ENCODE measurements at regions not wholly inside any gene's neighbourhood (a gene's known extent, or its start where the extent isn't known, plus 50 kb on each side); places are given as distances from the start of the nearest gene placed in this dataset.

- TF ChIP-seq EP300 (IDR thresholded peaks at IDR 0.05): no peak
- TF ChIP-seq POLR2A (IDR thresholded peaks at IDR 0.05): no peak
- TF ChIP-seq, protein P1, sequence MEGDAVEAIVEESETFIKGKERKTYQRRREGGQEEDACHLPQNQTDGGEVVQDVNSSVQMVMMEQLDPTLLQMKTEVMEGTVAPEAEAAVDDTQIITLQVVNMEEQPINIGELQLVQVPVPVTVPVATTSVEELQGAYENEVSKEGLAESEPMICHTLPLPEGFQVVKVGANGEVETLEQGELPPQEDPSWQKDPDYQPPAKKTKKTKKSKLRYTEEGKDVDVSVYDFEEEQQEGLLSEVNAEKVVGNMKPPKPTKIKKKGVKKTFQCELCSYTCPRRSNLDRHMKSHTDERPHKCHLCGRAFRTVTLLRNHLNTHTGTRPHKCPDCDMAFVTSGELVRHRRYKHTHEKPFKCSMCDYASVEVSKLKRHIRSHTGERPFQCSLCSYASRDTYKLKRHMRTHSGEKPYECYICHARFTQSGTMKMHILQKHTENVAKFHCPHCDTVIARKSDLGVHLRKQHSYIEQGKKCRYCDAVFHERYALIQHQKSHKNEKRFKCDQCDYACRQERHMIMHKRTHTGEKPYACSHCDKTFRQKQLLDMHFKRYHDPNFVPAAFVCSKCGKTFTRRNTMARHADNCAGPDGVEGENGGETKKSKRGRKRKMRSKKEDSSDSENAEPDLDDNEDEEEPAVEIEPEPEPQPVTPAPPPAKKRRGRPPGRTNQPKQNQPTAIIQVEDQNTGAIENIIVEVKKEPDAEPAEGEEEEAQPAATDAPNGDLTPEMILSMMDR (IDR thresholded peaks at IDR 0.05): no peak
- Histone ChIP-seq H3K9me3 (no peaks in the 10 kb centered on the region), H3K27me3 (no peaks in the 10 kb centered on the region), H3K36me3 (no peaks in the 10 kb centered on the region), H3K4me3 (no peak overlapping the region), H3K4me1 (ENCODE audit: insufficient read depth) (no peaks in the 10 kb centered on the region), H3K27ac (no peak overlapping the region)
- intact Hi-C loops (cut with DNase I): no loop called here
- WGBS, 3 donors: 83 to 93% (median 92%) methylated on average over 3 of the region's 3 CpGs
- DNase-seq: no peak
Measured at GRCh38 chr2:128593518-128593878, 274.8 kb upstream of the HS6ST1 start.

DNA sequence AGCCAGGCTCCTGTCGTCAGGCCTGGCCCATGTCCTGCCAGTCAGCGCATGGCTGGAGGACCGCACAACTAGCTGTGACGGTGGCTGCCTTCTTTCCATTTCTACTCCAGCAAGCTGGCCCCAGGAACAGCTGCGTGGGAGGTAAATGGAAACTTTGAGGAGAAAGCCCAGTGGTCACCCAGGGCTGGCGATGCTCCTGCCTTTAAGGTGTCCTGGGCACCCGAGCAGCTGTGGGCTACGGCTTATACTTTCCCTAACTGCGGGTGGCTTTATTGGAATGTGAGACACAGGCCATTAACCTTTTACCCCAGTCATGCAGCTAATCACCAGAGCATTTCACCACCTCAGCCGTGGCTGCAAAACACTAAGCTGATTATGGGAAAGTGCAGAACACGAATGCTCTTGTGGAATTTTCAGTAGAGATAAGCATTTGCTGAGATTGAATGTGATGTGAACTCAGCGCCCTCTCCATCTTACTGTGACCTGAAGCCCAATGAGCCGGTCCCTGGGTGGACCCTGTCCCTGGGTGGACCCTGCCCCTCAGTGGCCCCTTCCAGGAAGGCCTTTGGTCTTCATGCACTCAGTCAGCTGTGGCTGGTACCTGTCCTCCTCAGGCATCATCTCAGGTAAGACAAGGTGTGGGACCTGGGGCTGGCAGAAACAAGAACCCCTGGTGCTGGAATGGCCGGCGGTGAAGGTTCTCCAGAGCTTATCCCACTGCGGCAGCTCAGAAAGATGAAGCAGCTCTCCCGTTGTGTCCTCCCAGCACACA lies 275.4 kb upstream of the HS6ST1 start:
- Histone ChIP-seq H3K36me3 (no peaks in the 10 kb centered on the region), H3K4me1 (ENCODE audit: insufficient read depth) (no peaks in the 10 kb centered on the region), H3K4me3 (no peak overlapping the region), H3K27me3 (no peaks in the 10 kb centered on the region), H3K27ac (no peak overlapping the region), H3K9me3 (no peaks in the 10 kb centered on the region)
- DNase-seq: peak in 1 of 5 donors; percentile 21
- TF ChIP-seq POLR2A (IDR thresholded peaks at IDR 0.05) (no peak), EP300 (IDR thresholded peaks at IDR 0.05) (no peak)
- TF ChIP-seq, protein P1 (IDR thresholded peaks at IDR 0.05): no peak
- WGBS, 3 donors: 90 to 91% (median 91%) methylated on average over 17 of the region's 17 CpGs
- intact Hi-C loops (cut with DNase I): no loop called here

GRCh38 chr2:128594651-128594910 lies 275.9 kb upstream of the HS6ST1 start:
- peak in 1 of 5 donors; percentile 8 for DNase-seq
- Histone ChIP-seq H3K27ac (no peak overlapping the region), H3K4me1 (ENCODE audit: insufficient read depth) (no peaks in the 10 kb centered on the region), H3K9me3 (no peaks in the 10 kb centered on the region), H3K27me3 (no peaks in the 10 kb centered on the region), H3K4me3 (no peak overlapping the region), H3K36me3 (no peaks in the 10 kb centered on the region)
- intact Hi-C loops (cut with DNase I): no loop called here
- 93 to 100% (median 99%) methylated on average over 2 of the region's 2 CpGs for WGBS, 3 donors
- TF ChIP-seq, protein P1 (IDR thresholded peaks at IDR 0.05): no peak
- TF ChIP-seq POLR2A (IDR thresholded peaks at IDR 0.05) (no peak), EP300 (IDR thresholded peaks at IDR 0.05) (no peak)

- intact Hi-C loops (cut with DNase I): no loop called here
- no peaks in the 10 kb centered on the region for H3K36me3 ChIP-seq
- TF ChIP-seq POLR2A (IDR thresholded peaks at IDR 0.05) (no peak), EP300 (IDR thresholded peaks at IDR 0.05) (no peak)
- TF ChIP-seq, protein P1 (IDR thresholded peaks at IDR 0.05): no peak
- no peaks in the 10 kb centered on the region for H3K27me3 ChIP-seq
- H3K27ac ChIP-seq: no peak overlapping the region
- H3K9me3 ChIP-seq: no peaks in the 10 kb centered on the region
- peak in 1 of 5 donors; percentile 15 for DNase-seq
- H3K4me3 ChIP-seq: no peak overlapping the region
- H3K4me1 ChIP-seq (ENCODE audit: insufficient read depth): no peaks in the 10 kb centered on the region
- 88 to 90% (median 89%) methylated on average over 13 of the region's 13 CpGs for WGBS, 3 donors
Measured at GRCh38 chr2:128594953-128595677, 276.4 kb upstream of the HS6ST1 start.

All from ovary (tissue), 7 donors.